Parathyroid adenoma (tissue), 2 donors: ENCODE measurements at regions not wholly inside any gene's neighbourhood (a gene's known extent, or its start where the extent isn't known, plus 50 kb on each side); places are given as distances from the start of the nearest gene placed in this dataset.

Experiments
- H2AFZ ChIP-seq: fragments of 300-600 bp; sonication (generic); one replicate; pipeline ENCODE4 v1.7.0; 2017; ENCODE audit warnings: antibody characterized with exemption, mild to moderate bottlenecking
- H3K27ac ChIP-seq: fragments of 300-600 bp; sonication (generic); one replicate; pipeline ENCODE4 v1.7.0; 2017
- H3K27me3 ChIP-seq: fragments of 300-600 bp; sonication (generic); one replicate; pipeline ENCODE4 v1.7.0; 2017; ENCODE audit warnings: low read length; ENCODE audit not compliant: control insufficient read depth, insufficient read depth
- H3K36me3 ChIP-seq: fragments of 300-600 bp; sonication (generic); one replicate; pipeline ENCODE4 v1.7.0; 2017; ENCODE audit warnings: low read length; ENCODE audit not compliant: control insufficient read depth, insufficient read depth
- H3K4me1 ChIP-seq: fragments of 300-600 bp; sonication (generic); one replicate; pipeline ENCODE4 v1.7.0; 2017; ENCODE audit warnings: control low read depth
- H3K4me2 ChIP-seq: fragments of 300-600 bp; sonication (generic); one replicate; pipeline ENCODE4 v1.7.0; 2017; ENCODE audit warnings: low read length
- H3K4me3 ChIP-seq: fragments of 300-600 bp; sonication (generic); one replicate; pipeline ENCODE4 v1.7.0; 2017; ENCODE audit warnings: low read depth, low read length
- H3K79me2 ChIP-seq: fragments of 300-600 bp; sonication (generic); one replicate; pipeline ENCODE4 v1.7.0; 2017; ENCODE audit warnings: control low read depth
- H3K9ac ChIP-seq: fragments of 300-600 bp; sonication (generic); one replicate; pipeline ENCODE4 v1.7.0; 2017; ENCODE audit warnings: mild to moderate bottlenecking
- H3K9me3 ChIP-seq: fragments of 300-600 bp; sonication (generic); one replicate; pipeline ENCODE4 v1.7.0; 2017; ENCODE audit warnings: low read length; ENCODE audit not compliant: control insufficient read depth
- TF ChIP-seq, protein P1 (sequence below): fragments of 300-600 bp; sonication (generic); IDR thresholded peaks from one replicate; pipeline ENCODE4 v1.7.0; 2017; ENCODE audit warnings: antibody characterized with exemption, mild to moderate bottlenecking
- donor health status: primary hyperparathyroidism.

DNA sequence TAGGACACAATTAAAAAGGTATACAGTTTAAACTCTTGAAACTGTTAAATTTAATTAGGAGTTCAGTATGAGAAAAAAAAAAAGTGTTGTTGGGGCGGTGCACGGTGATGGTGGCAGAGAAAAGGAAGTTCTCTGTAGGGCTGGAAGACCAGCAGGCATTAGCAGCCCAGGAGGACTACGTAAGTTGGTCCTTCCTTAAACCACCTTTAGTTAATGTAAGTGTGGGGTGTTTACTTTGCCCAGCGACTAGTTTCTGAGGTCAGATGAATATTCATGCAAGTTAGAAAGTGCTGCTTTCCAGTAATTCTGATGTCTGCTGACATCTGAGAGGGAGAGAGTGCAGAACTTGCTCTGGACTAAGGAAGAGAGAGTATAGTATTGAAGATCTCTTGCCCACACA is 54.9 kb downstream of the NKX2-1 start:
- Histone ChIP-seq H3K36me3 (no peaks in the 10 kb centered on the region), H3K9me3 (no peaks in the 10 kb centered on the region), H3K27ac (no peak overlapping the region), H3K4me3 (no peak overlapping the region), H3K27me3 (no peaks in the 10 kb centered on the region), H3K4me2 (no peak overlapping the region), H3K79me2 (no peaks in the 10 kb centered on the region), H3K9ac (no peak overlapping the region), H3K4me1 (no peaks in the 10 kb centered on the region), H2AFZ (no peak overlapping the region)
- TF ChIP-seq, protein P1, sequence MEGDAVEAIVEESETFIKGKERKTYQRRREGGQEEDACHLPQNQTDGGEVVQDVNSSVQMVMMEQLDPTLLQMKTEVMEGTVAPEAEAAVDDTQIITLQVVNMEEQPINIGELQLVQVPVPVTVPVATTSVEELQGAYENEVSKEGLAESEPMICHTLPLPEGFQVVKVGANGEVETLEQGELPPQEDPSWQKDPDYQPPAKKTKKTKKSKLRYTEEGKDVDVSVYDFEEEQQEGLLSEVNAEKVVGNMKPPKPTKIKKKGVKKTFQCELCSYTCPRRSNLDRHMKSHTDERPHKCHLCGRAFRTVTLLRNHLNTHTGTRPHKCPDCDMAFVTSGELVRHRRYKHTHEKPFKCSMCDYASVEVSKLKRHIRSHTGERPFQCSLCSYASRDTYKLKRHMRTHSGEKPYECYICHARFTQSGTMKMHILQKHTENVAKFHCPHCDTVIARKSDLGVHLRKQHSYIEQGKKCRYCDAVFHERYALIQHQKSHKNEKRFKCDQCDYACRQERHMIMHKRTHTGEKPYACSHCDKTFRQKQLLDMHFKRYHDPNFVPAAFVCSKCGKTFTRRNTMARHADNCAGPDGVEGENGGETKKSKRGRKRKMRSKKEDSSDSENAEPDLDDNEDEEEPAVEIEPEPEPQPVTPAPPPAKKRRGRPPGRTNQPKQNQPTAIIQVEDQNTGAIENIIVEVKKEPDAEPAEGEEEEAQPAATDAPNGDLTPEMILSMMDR: no peak

DNA sequence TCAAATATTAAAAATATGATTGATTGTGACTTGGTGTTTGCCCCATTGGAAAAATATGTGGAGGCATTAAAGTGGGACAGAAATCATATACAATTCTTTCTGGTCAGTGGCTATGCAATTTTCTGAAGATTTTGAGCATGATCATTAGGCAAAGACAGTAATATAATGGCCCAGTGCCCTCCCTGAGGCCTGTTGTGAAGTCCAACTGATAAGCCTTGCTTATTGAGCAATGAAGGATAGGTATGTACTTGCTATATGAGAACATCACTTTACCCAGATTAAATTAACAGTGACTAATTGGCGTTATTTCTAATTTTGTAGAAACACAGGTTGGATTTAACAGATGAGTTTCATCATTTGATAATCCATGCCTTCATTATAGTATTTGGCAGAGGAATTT is 57.1 kb downstream of the NKX2-1 start:
- TF ChIP-seq, protein P1: no peak
- Histone ChIP-seq H3K9me3 (no peaks in the 10 kb centered on the region), H2AFZ (no peak overlapping the region), H3K4me1 (no peaks in the 10 kb centered on the region), H3K4me2 (no peak overlapping the region), H3K36me3 (no peaks in the 10 kb centered on the region), H3K79me2 (no peaks in the 10 kb centered on the region), H3K27me3 (no peaks in the 10 kb centered on the region), H3K27ac (no peak overlapping the region), H3K9ac (no peak overlapping the region), H3K4me3 (no peak overlapping the region)

DNA sequence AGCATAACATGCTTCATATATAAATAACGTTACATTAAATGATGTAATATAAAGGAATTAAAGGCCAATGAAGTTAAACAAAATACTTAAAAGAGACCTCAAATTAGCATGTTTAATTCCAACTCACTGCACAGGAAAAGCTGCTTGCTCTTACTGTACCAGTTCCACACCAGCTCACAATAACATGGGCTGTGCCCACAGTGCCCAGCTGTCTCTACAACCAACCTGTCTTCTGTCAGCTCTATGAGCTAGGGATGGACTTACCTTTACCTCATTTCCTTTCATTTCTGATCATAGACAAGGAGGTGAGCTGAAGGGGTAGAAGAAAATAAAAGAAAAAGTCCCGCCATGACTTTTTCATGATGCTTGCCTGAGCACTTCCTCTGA is 64.8 kb downstream of the NKX2-1 start:
- Histone ChIP-seq H3K4me2 (no peak overlapping the region), H3K79me2 (no peaks in the 10 kb centered on the region), H3K27me3 (no peaks in the 10 kb centered on the region), H3K9ac (no peak overlapping the region), H3K27ac (no peak overlapping the region), H3K9me3 (no peaks in the 10 kb centered on the region), H3K36me3 (no peaks in the 10 kb centered on the region), H3K4me1 (no peaks in the 10 kb centered on the region), H3K4me3 (no peak overlapping the region), H2AFZ (no peak overlapping the region)
- TF ChIP-seq, protein P1: no peak

DNA sequence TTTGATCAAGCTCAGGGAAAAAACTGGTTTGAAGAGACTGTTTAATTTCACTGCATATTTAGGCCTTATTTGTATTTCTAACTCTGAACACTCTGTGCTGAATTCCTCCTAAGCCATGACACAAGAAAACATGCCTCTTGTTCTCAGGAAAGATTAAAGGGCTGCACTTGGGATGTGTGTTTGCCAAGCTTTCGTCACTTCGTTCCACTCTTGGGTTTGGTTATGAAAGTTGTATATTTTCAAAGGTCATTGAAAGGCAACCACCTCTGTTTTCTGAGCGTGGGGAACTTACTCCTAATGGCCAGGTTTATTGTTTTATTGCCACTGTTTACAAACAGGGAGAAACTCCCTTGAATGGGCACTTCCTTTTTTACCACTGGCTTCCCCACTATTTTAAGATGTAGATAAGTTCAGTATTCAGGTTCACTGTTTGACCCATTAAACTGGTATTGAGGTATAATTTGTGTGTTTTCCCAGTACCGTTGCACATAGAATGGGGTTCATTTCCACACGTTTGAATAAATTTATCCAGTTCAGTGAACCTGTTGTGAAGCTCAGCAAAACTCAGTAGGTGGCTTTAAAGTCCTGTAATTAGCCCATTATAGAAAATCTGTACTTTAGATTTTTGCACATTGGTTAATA is 65.3 kb downstream of the NKX2-1 start:
- no peak overlapping the region for H3K9ac ChIP-seq
- H3K36me3 ChIP-seq: no peaks in the 10 kb centered on the region
- H3K27me3 ChIP-seq: no peaks in the 10 kb centered on the region
- no peak overlapping the region for H3K4me3 ChIP-seq
- no peak overlapping the region for H3K27ac ChIP-seq
- TF ChIP-seq, protein P1: no peak
- H3K79me2 ChIP-seq: no peaks in the 10 kb centered on the region
- no peak overlapping the region for H3K4me2 ChIP-seq
- no peaks in the 10 kb centered on the region for H3K9me3 ChIP-seq
- no peak overlapping the region for H2AFZ ChIP-seq
- H3K4me1 ChIP-seq: no peaks in the 10 kb centered on the region

DNA sequence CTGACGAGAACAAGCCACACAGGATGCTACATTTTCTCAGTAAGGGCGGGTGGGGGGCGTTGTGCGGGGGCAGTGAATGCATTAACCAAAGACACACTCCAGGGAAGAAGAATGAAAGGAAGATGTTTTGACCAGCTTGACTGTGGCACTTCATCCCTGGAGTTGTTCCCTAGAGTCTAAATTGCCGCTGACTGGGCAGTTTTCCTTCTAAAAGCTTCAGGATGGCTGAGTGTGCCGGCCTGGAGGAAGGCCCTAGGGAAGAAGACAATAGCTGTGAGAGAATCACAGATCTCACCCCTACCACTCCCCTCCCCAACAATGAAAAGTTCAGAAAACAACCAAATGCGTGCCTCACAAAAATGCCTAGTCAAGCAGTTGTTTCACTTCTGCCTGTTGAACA is 67.2 kb downstream of the NKX2-1 start:
- H3K27ac ChIP-seq: no peak overlapping the region

More for the DNA sequence above, 67.2 kb downstream of the NKX2-1 start:
- H2AFZ ChIP-seq: no peak overlapping the region
- H3K9ac ChIP-seq: no peak overlapping the region
- H3K4me1 ChIP-seq: no peaks in the 10 kb centered on the region
- no peaks in the 10 kb centered on the region for H3K9me3 ChIP-seq
- H3K4me3 ChIP-seq: no peak overlapping the region
- no peak overlapping the region for H3K4me2 ChIP-seq
- no peaks in the 10 kb centered on the region for H3K27me3 ChIP-seq
- no peaks in the 10 kb centered on the region for H3K36me3 ChIP-seq
- TF ChIP-seq, protein P1: no peak
- no peaks in the 10 kb centered on the region for H3K79me2 ChIP-seq
